ENCODE measurements at regions not wholly inside any gene's neighbourhood (a gene's known extent, or its start where the extent isn't known, plus 50 kb on each side); places are given as distances from the start of the nearest gene placed in this dataset.

- Histone ChIP-seq H3K36me3 (replicated peaks in 1 of 2) (no peaks in the 10 kb centered on the region), H3K27me3 (peaks cover 5% of the 10 kb centered on the region), H3K4me1 (replicated peaks in 1 of 2) (no peaks in the 10 kb centered on the region), H3K27ac (no peak overlapping the region), H3K9me3 (replicated peaks in 1 of 3) (no peaks in the 10 kb centered on the region), H3K4me3 (no peak overlapping the region)
- 45 to 75% (median 54%) methylated on average over 4 to 7 of the region's 7 CpGs for WGBS, 4 donors
- peak in 1 of 6 experiments; percentile 14 for TF ChIP-seq CTCF (IDR thresholded peaks at IDR 0.05)
- no peak for TF ChIP-seq POLR2A (IDR thresholded peaks at IDR 0.05)
- intact Hi-C loops (cut with DNase I): no loop called here
- no peak for DNase-seq
These were observed 74.4 kb upstream of the NAP1L2 start for GRCh38 chrX:73289039-73289438.

- Histone ChIP-seq H3K27me3 (peaks cover 16% of the 10 kb centered on the region), H3K36me3 (replicated peaks in 1 of 2) (no peaks in the 10 kb centered on the region), H3K27ac (no peak overlapping the region), H3K4me3 (no peak overlapping the region), H3K4me1 (replicated peaks in 1 of 2) (no peaks in the 10 kb centered on the region), H3K9me3 (replicated peaks in 1 of 3) (no peaks in the 10 kb centered on the region)
- 67 to 77% (median 70%) methylated on average over 2 of the region's 2 CpGs for WGBS, 4 donors
- intact Hi-C loops (cut with DNase I): no loop called here
- no peak for DNase-seq
- TF ChIP-seq POLR2A (IDR thresholded peaks at IDR 0.05): no peak
- no peak for TF ChIP-seq CTCF (IDR thresholded peaks at IDR 0.05)
These were observed 56.1 kb upstream of the NAP1L2 start for GRCh38 chrX:73270753-73271152.

DNA sequence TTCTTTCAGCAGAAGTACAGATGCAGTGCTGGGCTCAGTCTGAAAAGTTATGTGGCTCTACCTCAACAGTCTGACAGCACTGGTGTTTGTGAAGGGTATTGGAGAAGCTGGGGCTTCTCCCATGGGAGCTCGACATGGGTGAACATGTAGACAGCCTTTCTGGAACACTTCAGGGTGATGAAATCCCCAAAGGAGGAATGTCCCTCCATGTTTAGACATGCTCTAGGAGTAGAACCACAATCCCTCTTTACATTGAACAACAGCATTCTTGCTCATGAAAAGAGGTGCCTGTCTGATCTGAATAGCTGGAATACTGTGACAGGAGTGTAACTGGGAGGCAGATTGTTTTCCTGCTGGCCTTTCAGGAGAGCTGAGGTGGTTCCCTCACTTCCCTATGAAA is 53.8 kb upstream of the NAP1L2 start:
- intact Hi-C loops (cut with DNase I): no loop called here
- H3K9me3 ChIP-seq (replicated peaks in 1 of 3): no peaks in the 10 kb centered on the region

GRCh38 chrX:73267979-73268378 is 53.3 kb upstream of the NAP1L2 start:
- intact Hi-C loops (cut with DNase I): no loop called here
- no peaks in the 10 kb centered on the region for H3K9me3 ChIP-seq (replicated peaks in 1 of 3)

More for the DNA sequence above, 53.8 kb upstream of the NAP1L2 start:
- Histone ChIP-seq H3K27ac (no peak overlapping the region), H3K4me3 (no peak overlapping the region), H3K4me1 (replicated peaks in 1 of 2) (no peaks in the 10 kb centered on the region), H3K36me3 (replicated peaks in 1 of 2) (no peaks in the 10 kb centered on the region), H3K27me3 (peaks cover 27% of the 10 kb centered on the region)
- no peak for DNase-seq
- WGBS, 4 donors: 63 to 74% (median 68%) methylated on average over 1 of the region's 1 CpG
- TF ChIP-seq POLR2A (IDR thresholded peaks at IDR 0.05) (no peak), CTCF (IDR thresholded peaks at IDR 0.05) (no peak)

More at GRCh38 chrX:73267979-73268378, 53.3 kb upstream of the NAP1L2 start:
- TF ChIP-seq CTCF (IDR thresholded peaks at IDR 0.05) (no peak), POLR2A (IDR thresholded peaks at IDR 0.05) (no peak)
- Histone ChIP-seq H3K27ac (no peak overlapping the region), H3K4me3 (no peak overlapping the region), H3K36me3 (replicated peaks in 1 of 2) (no peaks in the 10 kb centered on the region), H3K27me3 (peaks cover 29% of the 10 kb centered on the region), H3K4me1 (replicated peaks in 1 of 2) (no peaks in the 10 kb centered on the region)
- no peak for DNase-seq

Measured in adrenal gland (tissue), 9 donors.